ENCODE measurements at regions not wholly inside any gene's neighbourhood (a gene's known extent, or its start where the extent isn't known, plus 50 kb on each side); places are given as distances from the start of the nearest gene placed in this dataset.
"Not testable (repeated sequence)": the region's sequence is repeated elsewhere in the genome, so short reads cannot be mapped to it uniquely, and the experiment has no call there.

- no peak for DNase-seq
These were observed 692.4 kb downstream of the KCNT2 start for GRCh38 chr1:195915826-195916225.

- no peak for DNase-seq
These were observed 699.2 kb downstream of the KCNT2 start for GRCh38 chr1:195909061-195909460.

GRCh38 chr1:195908121-195908520, 700.1 kb downstream of the KCNT2 start:
- DNase-seq = no peak

- DNase-seq = no peak
These were observed 705.0 kb downstream of the KCNT2 start for GRCh38 chr1:195903203-195903602.

GRCh38 chr1:195902779-195903178, 705.5 kb downstream of the KCNT2 start:
- DNase-seq = no peak

- no peak for DNase-seq
These were observed 708.4 kb downstream of the KCNT2 start for GRCh38 chr1:195899762-195900352.

GRCh38 chr1:195898924-195899323, 709.3 kb downstream of the KCNT2 start:
- no peak for DNase-seq

GRCh38 chr1:195898373-195898772, 709.9 kb downstream of the KCNT2 start:
- no peak for DNase-seq

GRCh38 chr1:195897076-195897475, 711.2 kb downstream of the KCNT2 start:
- no peak for DNase-seq

- no peak for DNase-seq
These were observed 713.8 kb downstream of the KCNT2 start for GRCh38 chr1:195894411-195894810.

- DNase-seq = no peak
These were observed 722.2 kb downstream of the KCNT2 start for GRCh38 chr1:195886000-195886399.

GRCh38 chr1:195878478-195878877, 729.8 kb downstream of the KCNT2 start:
- no peak for DNase-seq

- DNase-seq = no peak
These were observed 731.4 kb downstream of the KCNT2 start for GRCh38 chr1:195876792-195877191.

- no peak for DNase-seq
These were observed 735.9 kb downstream of the KCNT2 start for GRCh38 chr1:195872376-195872775.

- DNase-seq = no peak
These were observed 740.6 kb downstream of the KCNT2 start for GRCh38 chr1:195867638-195868037.

- no peak for DNase-seq
These were observed 741.4 kb downstream of the KCNT2 start for GRCh38 chr1:195866781-195867222.

GRCh38 chr1:195866091-195866780, 742.0 kb downstream of the KCNT2 start:
- DNase-seq = no peak

GRCh38 chr1:195851804-195852203, 756.4 kb downstream of the KCNT2 start:
- no peak for DNase-seq

GRCh38 chr1:195851016-195851601, 757.1 kb downstream of the KCNT2 start:
- no peak for DNase-seq

- no peak for DNase-seq
These were observed 759.1 kb downstream of the KCNT2 start for GRCh38 chr1:195849180-195849579.

GRCh38 chr1:195847957-195848875, 760.0 kb downstream of the KCNT2 start:
- DNase-seq = not testable (repeated sequence)

- no peak for DNase-seq
These were observed 776.5 kb downstream of the KCNT2 start for GRCh38 chr1:195831789-195832188.

GRCh38 chr1:195828325-195828724, 779.9 kb downstream of the KCNT2 start:
- no peak for DNase-seq
